SKM-1 treated with dmso at 0.1 percent for 144 hours (cell line): ENCODE measurements at regions not wholly inside any gene's neighbourhood (a gene's known extent, or its start where the extent isn't known, plus 50 kb on each side); places are given as distances from the start of the nearest gene placed in this dataset.
"Not testable (repeated sequence)": the region's sequence is repeated elsewhere in the genome, so short reads cannot be mapped to it uniquely, and the experiment has no call there.

ENCODE experiments used
- DNase-seq: peaks from one replicate; lab custom pipeline; 2025; ENCODE audit not compliant: unreplicated experiment; lab: John Stamatoyannopoulos, UW

DNA sequence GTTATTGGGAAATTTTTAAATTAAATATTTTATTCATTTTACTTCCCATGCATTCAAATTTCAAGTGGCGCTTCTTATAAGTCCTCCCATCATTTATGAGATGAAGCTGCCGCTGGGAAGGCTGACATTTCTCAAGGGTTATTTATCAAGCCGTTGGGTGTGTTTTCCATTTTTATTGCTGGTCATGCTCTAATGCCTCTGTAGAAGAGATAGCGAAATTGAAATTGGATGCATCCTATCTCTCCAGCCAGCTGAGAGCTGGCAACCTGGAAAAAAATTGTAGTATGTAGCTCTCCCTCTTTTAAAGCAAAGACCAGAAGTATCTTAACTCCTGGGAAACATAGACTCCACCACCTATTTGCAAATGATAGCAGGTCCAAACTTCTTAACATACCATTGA, 135.9 kb downstream of the C6orf118 start:
- DNase-seq: no peak

GRCh38 chr6:165167861-165168260, 141.5 kb downstream of the C6orf118 start:
- DNase-seq: no peak

GRCh38 chr6:165167311-165167710, 142.1 kb downstream of the C6orf118 start:
- DNase-seq: no peak

- no peak for DNase-seq
Observed at GRCh38 chr6:165163519-165163918, 145.9 kb downstream of the C6orf118 start.

GRCh38 chr6:165159460-165159859, 149.9 kb downstream of the C6orf118 start:
- DNase-seq: no peak

DNA sequence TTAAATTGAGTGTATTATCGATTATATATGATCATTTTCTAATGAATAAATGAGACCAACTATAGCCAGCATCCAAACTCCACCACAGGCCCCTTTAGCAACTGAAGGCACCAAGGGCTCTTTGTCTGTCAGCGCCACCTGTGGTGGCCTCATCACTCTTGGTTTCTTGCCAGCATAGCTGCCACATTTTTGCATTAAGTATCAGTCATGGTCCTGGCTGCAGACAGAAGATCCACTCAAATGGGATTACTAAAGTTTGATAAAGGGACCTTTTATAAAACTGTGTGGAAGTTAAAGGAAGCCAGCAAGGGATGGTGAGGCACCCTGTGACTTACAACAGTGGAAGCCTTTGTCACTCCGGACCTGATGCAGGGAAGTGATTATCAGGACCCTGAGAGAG, 162.9 kb downstream of the C6orf118 start:
- DNase-seq: no peak

DNA sequence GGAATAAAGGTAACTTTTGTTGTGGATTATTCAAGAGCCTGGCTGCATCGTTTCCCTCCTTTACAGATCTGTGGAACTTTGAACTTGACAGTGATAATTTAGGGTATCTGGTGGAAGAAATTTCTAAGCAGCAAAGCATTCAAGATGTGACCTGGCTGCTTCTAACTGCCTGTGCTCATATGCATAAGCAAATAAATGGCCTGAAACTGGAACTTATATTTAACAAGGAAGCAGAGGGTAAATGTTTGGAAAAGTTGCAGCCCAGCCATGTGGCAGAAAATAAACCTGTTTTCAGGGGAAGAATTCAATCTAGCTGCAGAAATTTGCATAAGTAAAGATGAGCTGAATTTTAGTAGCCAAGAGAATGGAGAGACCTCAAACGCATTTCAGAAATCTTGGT, 173.5 kb downstream of the C6orf118 start:
- DNase-seq: no peak

GRCh38 chr6:165129086-165129485, 180.3 kb downstream of the C6orf118 start:
- no peak for DNase-seq

DNA sequence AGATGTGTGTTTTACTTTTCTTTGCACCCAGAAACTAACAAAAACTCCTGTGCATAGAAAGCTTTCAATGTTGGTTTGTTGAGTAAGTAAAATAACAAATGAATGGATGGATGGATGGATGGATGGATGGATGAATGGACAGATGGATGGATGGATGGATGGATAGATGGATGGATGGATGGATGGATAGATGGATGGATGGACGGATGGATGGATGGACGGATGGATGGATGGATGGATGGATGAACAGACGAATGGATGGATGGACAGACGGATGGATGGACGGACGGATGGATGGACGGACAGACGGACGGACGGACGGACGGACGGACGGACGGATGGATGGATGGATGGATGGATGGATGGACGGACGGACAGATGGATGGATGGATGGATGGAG, 181.7 kb downstream of the C6orf118 start:
- not testable (repeated sequence) for DNase-seq

DNA sequence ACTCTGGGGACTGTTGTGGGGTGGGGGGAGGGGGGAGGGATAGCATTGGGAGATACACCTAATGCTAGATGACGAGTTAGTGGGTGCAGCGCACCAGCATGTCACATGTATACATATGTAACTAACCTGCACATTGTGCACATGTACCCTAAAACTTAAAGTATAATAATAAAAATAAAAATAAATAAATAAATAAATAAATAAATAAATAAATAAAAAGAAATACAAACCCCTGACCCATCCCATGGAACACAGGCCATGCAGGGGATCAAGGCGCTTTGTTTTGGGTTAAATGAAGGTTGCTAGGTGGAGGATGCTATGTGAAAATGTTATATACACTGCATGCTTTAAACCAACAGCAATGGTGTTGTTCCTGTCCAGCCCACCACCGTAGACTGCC, 184.7 kb downstream of the C6orf118 start:
- not testable (repeated sequence) for DNase-seq

GRCh38 chr6:165119231-165120020, 190.0 kb downstream of the C6orf118 start:
- no peak for DNase-seq

- no peak for DNase-seq
Observed at GRCh38 chr6:165118736-165119135, 190.7 kb downstream of the C6orf118 start.

GRCh38 chr6:165117806-165118205, 191.6 kb downstream of the C6orf118 start:
- DNase-seq: no peak

- DNase-seq: no peak
Observed at GRCh38 chr6:165117121-165117520, 192.3 kb downstream of the C6orf118 start.

- no peak for DNase-seq
Observed at GRCh38 chr6:165110860-165111259, 198.5 kb downstream of the C6orf118 start.

- no peak for DNase-seq
Observed at GRCh38 chr6:165109011-165109410, 200.4 kb downstream of the C6orf118 start.

DNA sequence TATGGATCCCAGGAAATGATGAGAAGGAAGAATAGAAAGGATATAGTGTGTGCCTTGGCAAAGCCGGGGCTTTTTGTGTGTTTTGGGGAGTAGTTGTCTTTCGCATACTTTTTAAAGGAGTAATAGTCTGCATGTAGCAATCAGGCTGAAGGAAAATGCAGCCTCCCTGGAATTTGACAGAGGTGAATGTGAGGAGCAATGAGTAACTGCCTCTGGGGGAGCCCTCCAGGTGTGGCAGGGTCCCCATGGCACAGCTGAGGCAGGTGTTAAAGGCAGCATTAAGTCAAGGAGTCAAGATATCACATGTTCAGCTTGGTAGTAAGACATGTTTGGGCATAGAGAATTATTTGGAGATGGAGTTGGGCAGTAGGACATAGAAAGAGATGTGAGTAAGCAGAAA, 203.1 kb downstream of the C6orf118 start:
- DNase-seq: no peak

- no peak for DNase-seq
Observed at GRCh38 chr6:165098165-165098564, 211.2 kb downstream of the C6orf118 start.

DNA sequence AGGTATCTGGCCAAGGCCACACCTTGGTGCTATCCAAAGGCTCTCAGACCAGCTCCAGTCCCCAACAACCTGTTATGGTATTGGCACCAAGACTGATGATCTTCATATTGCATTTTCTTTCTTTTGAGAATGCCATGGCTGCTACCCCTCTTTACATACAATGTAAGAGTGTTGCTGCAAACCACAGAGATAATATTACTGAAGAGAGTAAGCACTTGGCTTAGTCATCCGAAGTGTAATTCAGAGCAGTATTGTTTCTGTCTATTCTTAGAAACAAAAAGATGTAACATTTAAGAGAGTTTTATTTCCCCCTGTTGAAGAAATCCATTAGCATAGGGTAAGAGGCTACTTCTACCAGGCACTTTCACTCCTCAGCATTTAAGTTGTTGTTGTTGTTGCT, 212.5 kb downstream of the C6orf118 start:
- no peak for DNase-seq

DNA sequence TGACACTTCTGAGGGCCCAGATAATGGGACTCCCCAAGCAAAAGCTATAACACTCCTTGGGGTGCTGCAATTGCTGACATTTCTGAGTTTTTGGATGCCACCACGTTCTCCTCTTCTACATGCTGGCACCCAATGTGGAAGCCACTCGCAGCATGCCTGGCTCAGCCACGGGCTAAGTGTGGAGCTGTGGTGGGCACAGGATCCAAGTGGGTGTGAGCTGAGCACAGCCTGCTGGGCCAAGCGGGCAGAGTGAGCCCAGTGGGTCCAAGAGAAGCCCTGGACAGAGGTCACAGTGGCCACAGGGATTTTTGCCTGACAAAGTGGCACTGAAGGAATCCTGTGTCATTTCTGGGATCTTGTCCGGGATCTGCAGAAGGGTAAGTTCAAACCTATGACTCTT, 213.2 kb downstream of the C6orf118 start:
- no peak for DNase-seq

GRCh38 chr6:165092881-165093595, 216.4 kb downstream of the C6orf118 start:
- no peak for DNase-seq

DNA sequence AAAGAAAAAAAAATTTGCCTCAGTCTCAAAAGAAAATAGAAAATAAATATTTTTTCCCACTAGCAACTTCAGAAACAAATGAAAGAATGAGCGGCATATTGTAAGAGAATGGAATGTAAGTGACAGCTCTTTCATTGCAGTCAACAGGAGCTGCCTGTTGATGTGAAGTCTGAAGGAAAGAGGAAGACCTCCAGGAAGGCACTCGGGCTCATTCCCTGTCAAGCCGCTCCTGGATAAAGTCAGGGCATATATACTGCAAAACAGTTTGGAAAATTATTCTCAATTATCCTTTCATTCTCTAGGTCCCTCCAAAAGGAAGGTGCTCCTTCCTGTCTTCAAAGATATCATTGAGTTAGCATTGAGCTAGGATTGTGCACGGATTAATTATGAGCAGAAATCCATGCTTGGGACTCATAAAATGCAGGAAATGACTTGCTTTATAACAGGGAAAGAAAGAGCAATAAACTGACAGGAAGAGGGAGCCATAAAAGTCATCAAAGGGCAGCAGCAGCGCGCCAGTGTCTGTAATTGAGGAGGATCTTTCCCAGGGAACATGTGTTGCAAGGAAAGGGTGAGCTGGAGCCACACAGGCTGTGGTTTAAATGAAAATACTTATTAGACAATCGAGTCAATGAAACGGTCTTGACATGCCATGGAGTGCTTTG, 218.2 kb downstream of the C6orf118 start:
- DNase-seq: no peak
